GM18511 (cell line): ENCODE measurements at regions not wholly inside any gene's neighbourhood (a gene's known extent, or its start where the extent isn't known, plus 50 kb on each side); places are given as distances from the start of the nearest gene placed in this dataset.
"Not testable (repeated sequence)": the region's sequence is repeated elsewhere in the genome, so short reads cannot be mapped to it uniquely, and the experiment has no call there.

Experiments
- ATAC-seq: cut with Tn5 transposase; IDR thresholded peaks from one replicate; pipeline ENCODE4 v1.9.1; 2021; ENCODE audit warnings: mild to moderate bottlenecking, moderate library complexity; ENCODE audit not compliant: unreplicated experiment

GRCh38 chr17:14744761-14745473 is 444.0 kb downstream of the HS3ST3B1 start:
- no peak for ATAC-seq

GRCh38 chr17:14741491-14741890 is 440.6 kb downstream of the HS3ST3B1 start:
- ATAC-seq = no peak

- ATAC-seq = no peak
These were observed 439.0 kb downstream of the HS3ST3B1 start for GRCh38 chr17:14739656-14740431.

GRCh38 chr17:14738652-14738988 is 437.7 kb downstream of the HS3ST3B1 start:
- no peak for ATAC-seq

- no peak for ATAC-seq
These were observed 437.2 kb downstream of the HS3ST3B1 start for GRCh38 chr17:14737984-14738651.

GRCh38 chr17:14736631-14737030 is 435.8 kb downstream of the HS3ST3B1 start:
- no peak for ATAC-seq

GRCh38 chr17:14733376-14733775 is 432.5 kb downstream of the HS3ST3B1 start:
- ATAC-seq = no peak

GRCh38 chr17:14732211-14732610 is 431.3 kb downstream of the HS3ST3B1 start:
- ATAC-seq = no peak

GRCh38 chr17:14731591-14731990 is 430.7 kb downstream of the HS3ST3B1 start:
- ATAC-seq = no peak

DNA sequence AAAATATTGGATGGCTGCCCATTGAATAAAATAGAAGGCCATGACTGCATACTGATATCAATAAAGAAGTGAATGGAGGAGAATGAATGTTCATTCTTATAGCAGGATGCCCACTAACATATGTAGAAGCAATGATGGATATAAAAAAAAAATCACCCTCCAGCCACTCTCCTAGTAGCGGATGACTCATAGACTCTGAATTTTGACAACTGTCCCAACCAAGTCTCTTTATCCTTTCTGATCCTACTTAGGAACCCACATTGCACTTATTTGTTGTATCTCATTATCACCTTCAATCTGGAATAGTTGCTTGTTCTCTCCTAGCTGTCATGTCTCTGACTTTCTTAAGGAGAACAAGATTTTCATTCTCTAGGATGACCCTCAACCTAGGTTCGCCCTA is 429.9 kb downstream of the HS3ST3B1 start:
- no peak for ATAC-seq

GRCh38 chr17:14725729-14726128 is 424.8 kb downstream of the HS3ST3B1 start:
- ATAC-seq = no peak

- no peak for ATAC-seq
These were observed 423.9 kb downstream of the HS3ST3B1 start for GRCh38 chr17:14724770-14725169.

DNA sequence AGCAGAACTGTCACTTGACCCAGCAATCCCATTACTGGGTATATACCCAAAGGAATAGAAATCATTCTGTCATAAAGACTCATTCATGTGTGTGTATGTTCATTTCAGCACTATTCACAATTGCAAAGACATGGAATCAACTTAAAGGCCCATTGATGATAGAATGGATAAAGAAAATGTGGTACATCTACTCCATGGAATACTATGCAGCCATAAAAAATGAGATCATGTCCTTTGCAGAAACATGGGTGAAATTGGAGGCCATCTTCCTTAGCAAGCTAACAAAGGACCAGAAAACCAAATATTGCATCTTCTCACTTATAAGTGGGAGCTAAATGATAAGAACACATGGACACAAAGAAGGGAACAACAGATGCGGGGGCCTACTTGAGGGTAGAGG is 422.5 kb downstream of the HS3ST3B1 start:
- ATAC-seq = not testable (repeated sequence)

DNA sequence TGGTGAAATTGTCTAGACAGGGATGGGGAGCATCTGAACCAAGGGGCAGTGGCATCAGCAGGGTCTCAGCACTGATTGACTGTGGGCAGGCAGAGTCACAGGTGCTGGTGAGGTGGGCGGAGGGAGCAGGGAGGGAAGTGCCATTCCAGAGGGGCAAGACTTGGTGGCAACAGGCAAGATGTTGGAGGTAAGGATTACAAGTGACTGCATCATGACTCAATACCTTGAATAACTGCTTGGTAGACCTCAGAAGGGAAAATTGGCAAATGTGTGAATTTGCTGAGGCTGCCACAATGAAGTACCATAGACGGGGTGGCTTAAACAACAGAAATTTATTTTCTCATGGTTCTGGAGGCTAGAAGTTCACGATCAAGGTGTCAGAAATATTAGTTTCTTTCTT is 419.1 kb downstream of the HS3ST3B1 start:
- no peak for ATAC-seq

GRCh38 chr17:14717859-14718258 is 417.0 kb downstream of the HS3ST3B1 start:
- no peak for ATAC-seq

GRCh38 chr17:14715561-14715960 is 414.7 kb downstream of the HS3ST3B1 start:
- no peak for ATAC-seq

DNA sequence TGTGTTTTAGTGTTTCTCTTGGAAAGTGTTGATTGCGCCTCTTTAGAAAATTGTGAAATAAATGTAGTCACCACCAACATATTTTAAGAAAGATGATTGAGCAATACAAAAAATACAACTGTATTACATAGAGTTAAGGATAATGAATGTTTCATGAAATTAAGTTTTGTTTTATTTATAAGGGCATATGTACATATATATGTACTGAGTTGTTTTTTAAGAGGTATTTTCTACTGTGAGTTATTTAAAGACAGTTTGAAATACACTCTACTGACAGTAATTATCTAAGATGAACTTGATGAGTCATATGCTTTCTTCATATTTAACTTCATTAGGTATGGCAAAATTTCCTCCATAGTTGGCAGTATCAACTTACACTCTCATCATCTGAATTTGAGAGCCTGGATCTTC is 411.7 kb downstream of the HS3ST3B1 start:
- ATAC-seq = no peak

- no peak for ATAC-seq
These were observed 403.2 kb downstream of the HS3ST3B1 start for GRCh38 chr17:14704121-14704520.

GRCh38 chr17:14701886-14702285 is 401.0 kb downstream of the HS3ST3B1 start:
- ATAC-seq = no peak

GRCh38 chr17:14699574-14700185 is 398.8 kb downstream of the HS3ST3B1 start:
- no peak for ATAC-seq

- no peak for ATAC-seq
These were observed 392.5 kb downstream of the HS3ST3B1 start for GRCh38 chr17:14693382-14693781.
